Right lobe of liver (tissue), 4 donors: ENCODE measurements at regions not wholly inside any gene's neighbourhood (a gene's known extent, or its start where the extent isn't known, plus 50 kb on each side); places are given as distances from the start of the nearest gene placed in this dataset.

ENCODE experiments used
- POLR2A ChIP-seq: fragments of 450-650 bp; IDR thresholded peaks from one replicate; pipeline ENCODE4 v1.6.1; 2017; ENCODE audit warnings: antibody characterized with exemption, mild to moderate bottlenecking
- TF ChIP-seq, protein P1 (sequence below), 4 donors: fragments of 200-600 bp in 3 of 4; fragments of 450-650 bp in 1 of 4; IDR thresholded peaks; one replicate each; pipeline versions ENCODE4 v1.5.1 to v1.8.0; 2016 to 2022; ENCODE audit warnings: antibody characterized with exemption in 4 of 4, mild to moderate bottlenecking in 2 of 4
- donor health status: DM: no; HTN: no; CAD: no.
- donor health status: DM: no; HTN: no; CAD: no.
- donor health status: DM: no; HTN: yes; CAD: no.

DNA sequence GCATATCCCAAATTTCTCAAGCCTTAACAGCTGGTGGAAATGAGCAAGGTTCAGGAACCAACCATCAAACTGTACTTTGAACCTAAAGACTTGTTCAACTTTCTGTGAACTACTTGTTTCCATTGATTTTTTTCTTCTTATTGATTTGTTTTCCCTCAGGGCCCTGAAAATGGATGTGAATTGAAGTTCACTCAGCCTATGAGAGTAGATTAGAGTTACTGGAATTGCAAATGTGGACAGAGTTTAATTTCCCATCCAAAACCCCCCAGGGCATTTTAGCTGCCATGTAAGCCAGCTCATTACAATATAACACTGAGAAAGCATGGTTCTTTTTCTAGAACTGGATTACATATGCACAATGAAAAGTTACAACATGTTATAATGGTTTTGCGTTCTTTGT, 1105.7 kb downstream of the REEP3 start:
- TF ChIP-seq, protein P1, sequence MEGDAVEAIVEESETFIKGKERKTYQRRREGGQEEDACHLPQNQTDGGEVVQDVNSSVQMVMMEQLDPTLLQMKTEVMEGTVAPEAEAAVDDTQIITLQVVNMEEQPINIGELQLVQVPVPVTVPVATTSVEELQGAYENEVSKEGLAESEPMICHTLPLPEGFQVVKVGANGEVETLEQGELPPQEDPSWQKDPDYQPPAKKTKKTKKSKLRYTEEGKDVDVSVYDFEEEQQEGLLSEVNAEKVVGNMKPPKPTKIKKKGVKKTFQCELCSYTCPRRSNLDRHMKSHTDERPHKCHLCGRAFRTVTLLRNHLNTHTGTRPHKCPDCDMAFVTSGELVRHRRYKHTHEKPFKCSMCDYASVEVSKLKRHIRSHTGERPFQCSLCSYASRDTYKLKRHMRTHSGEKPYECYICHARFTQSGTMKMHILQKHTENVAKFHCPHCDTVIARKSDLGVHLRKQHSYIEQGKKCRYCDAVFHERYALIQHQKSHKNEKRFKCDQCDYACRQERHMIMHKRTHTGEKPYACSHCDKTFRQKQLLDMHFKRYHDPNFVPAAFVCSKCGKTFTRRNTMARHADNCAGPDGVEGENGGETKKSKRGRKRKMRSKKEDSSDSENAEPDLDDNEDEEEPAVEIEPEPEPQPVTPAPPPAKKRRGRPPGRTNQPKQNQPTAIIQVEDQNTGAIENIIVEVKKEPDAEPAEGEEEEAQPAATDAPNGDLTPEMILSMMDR (IDR thresholded peaks at IDR 0.05), result no peak
- TF ChIP-seq POLR2A, result no peak
